ENCODE measurements at regions not wholly inside any gene's neighbourhood (a gene's known extent, or its start where the extent isn't known, plus 50 kb on each side); places are given as distances from the start of the nearest gene placed in this dataset.

DNA sequence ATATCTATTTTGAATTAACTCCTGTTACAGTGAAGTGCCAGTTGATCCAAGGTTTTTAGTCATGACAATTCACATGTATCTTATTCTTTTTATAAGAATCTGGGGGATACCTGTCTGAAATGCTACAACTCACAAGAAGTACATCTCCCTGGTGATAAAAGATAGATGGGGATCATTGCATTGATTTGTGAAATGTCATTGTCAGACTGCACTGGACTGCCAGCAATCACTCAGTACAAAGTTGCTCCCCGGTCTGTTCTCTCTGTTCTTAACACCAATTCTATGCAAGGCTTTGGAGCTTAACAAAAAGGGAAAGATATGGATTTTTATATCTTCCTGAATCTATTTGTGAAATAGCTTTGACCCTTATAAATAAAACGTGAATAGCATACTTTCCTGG lies 171.8 kb upstream of the PCSK5 start:
- Histone ChIP-seq H3K4me3 (ENCODE audit: low read length) (no peak overlapping the region), H3K4me2 (ENCODE audit: low read length) (no peak overlapping the region), H3K27me3 (ENCODE audit: low read depth, low read length) (no peaks in the 10 kb centered on the region), H3K4me1 (ENCODE audit: low read length) (no peaks in the 10 kb centered on the region), H3K27ac (ENCODE audit: low read length) (no peak overlapping the region), H3K36me3 (replicated peaks; ENCODE audit: low read depth, low read length) (no peaks in the 10 kb centered on the region), H3K9me3 (ENCODE audit: insufficient read depth, low read length) (no peaks in the 10 kb centered on the region), H3K9ac (ENCODE audit: low read length) (no peak overlapping the region), H2AFZ (ENCODE audit: low read depth, low read length) (no peak overlapping the region), H4K20me1 (ENCODE audit: insufficient read depth, low read length) (no peaks in the 10 kb centered on the region), H3K79me2 (ENCODE audit: low read length) (no peaks in the 10 kb centered on the region)
- TF ChIP-seq EZH2phosphoT487 (IDR thresholded peaks at IDR 0.05; ENCODE audit: low read depth), result no peak
- TF ChIP-seq, protein P1, sequence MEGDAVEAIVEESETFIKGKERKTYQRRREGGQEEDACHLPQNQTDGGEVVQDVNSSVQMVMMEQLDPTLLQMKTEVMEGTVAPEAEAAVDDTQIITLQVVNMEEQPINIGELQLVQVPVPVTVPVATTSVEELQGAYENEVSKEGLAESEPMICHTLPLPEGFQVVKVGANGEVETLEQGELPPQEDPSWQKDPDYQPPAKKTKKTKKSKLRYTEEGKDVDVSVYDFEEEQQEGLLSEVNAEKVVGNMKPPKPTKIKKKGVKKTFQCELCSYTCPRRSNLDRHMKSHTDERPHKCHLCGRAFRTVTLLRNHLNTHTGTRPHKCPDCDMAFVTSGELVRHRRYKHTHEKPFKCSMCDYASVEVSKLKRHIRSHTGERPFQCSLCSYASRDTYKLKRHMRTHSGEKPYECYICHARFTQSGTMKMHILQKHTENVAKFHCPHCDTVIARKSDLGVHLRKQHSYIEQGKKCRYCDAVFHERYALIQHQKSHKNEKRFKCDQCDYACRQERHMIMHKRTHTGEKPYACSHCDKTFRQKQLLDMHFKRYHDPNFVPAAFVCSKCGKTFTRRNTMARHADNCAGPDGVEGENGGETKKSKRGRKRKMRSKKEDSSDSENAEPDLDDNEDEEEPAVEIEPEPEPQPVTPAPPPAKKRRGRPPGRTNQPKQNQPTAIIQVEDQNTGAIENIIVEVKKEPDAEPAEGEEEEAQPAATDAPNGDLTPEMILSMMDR (IDR thresholded peaks at IDR 0.05; ENCODE audit: low read depth, low read length), result no peak

DNA sequence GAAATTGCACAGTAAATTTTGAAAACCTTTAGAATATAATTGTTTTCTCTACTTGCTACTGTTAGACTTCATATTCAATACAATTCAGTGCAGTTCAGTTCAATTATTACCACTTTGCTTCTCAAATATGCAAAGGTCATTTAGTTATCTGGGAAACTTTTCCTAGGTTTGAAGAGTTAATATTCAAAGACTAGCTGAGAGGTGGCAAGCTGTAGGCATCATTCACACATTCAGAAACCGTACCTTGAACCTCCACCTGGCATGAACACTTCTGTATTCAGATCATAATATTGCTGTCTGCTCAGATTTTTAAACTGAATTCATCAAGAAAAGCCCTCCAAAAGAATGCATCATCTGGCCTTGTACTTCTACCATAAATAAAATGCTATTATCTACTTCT lies 162.1 kb upstream of the PCSK5 start:
- no peak overlapping the region for H3K9ac ChIP-seq (ENCODE audit: low read length)
- no peaks in the 10 kb centered on the region for H3K9me3 ChIP-seq (ENCODE audit: insufficient read depth, low read length)
- no peaks in the 10 kb centered on the region for H3K27me3 ChIP-seq (ENCODE audit: low read depth, low read length)
- H3K27ac ChIP-seq (ENCODE audit: low read length), result no peak overlapping the region
- no peaks in the 10 kb centered on the region for H3K4me1 ChIP-seq (ENCODE audit: low read length)
- H3K4me3 ChIP-seq (ENCODE audit: low read length), result no peak overlapping the region
- no peaks in the 10 kb centered on the region for H4K20me1 ChIP-seq (ENCODE audit: insufficient read depth, low read length)
- H2AFZ ChIP-seq (ENCODE audit: low read depth, low read length), result no peak overlapping the region
- H3K4me2 ChIP-seq (ENCODE audit: low read length), result no peak overlapping the region
- H3K36me3 ChIP-seq (replicated peaks; ENCODE audit: low read depth, low read length), result no peaks in the 10 kb centered on the region
- H3K79me2 ChIP-seq (ENCODE audit: low read length), result no peaks in the 10 kb centered on the region
- TF ChIP-seq EZH2phosphoT487 (IDR thresholded peaks at IDR 0.05; ENCODE audit: low read depth), result no peak
- TF ChIP-seq, protein P1 (IDR thresholded peaks at IDR 0.05; ENCODE audit: low read depth, low read length), result no peak

DNA sequence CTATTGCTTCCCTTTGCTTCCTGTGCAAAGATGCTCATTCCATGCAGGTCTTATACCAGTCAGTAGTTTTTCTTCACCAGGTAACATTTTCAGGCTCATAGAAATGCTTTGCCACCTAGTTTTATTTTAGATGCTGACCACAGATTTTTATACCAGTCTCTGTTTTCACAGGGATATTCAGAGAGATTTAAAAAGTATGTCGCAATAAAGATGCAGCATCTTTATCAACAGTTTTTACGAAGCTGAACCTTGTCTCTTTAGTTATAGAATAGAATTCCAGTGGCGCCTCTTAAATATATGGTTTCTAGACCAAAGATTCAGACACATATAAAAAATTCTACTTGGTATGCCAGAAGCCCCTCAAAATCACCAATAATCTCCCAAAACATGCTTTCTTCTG lies 155.7 kb upstream of the PCSK5 start:
- H3K4me3 ChIP-seq (ENCODE audit: low read length), result no peak overlapping the region
- TF ChIP-seq, protein P1 (IDR thresholded peaks at IDR 0.05; ENCODE audit: low read depth, low read length), result no peak
- no peak for TF ChIP-seq EZH2phosphoT487 (IDR thresholded peaks at IDR 0.05; ENCODE audit: low read depth)
- no peaks in the 10 kb centered on the region for H4K20me1 ChIP-seq (ENCODE audit: insufficient read depth, low read length)
- H3K9me3 ChIP-seq (ENCODE audit: insufficient read depth, low read length), result no peaks in the 10 kb centered on the region
- no peaks in the 10 kb centered on the region for H3K27me3 ChIP-seq (ENCODE audit: low read depth, low read length)
- H3K36me3 ChIP-seq (replicated peaks; ENCODE audit: low read depth, low read length), result no peaks in the 10 kb centered on the region
- H3K79me2 ChIP-seq (ENCODE audit: low read length), result no peaks in the 10 kb centered on the region
- no peak overlapping the region for H3K27ac ChIP-seq (ENCODE audit: low read length)
- no peak overlapping the region for H3K4me2 ChIP-seq (ENCODE audit: low read length)
- H3K4me1 ChIP-seq (ENCODE audit: low read length), result no peaks in the 10 kb centered on the region
- H2AFZ ChIP-seq (ENCODE audit: low read depth, low read length), result no peak overlapping the region
- H3K9ac ChIP-seq (ENCODE audit: low read length), result no peak overlapping the region

DNA sequence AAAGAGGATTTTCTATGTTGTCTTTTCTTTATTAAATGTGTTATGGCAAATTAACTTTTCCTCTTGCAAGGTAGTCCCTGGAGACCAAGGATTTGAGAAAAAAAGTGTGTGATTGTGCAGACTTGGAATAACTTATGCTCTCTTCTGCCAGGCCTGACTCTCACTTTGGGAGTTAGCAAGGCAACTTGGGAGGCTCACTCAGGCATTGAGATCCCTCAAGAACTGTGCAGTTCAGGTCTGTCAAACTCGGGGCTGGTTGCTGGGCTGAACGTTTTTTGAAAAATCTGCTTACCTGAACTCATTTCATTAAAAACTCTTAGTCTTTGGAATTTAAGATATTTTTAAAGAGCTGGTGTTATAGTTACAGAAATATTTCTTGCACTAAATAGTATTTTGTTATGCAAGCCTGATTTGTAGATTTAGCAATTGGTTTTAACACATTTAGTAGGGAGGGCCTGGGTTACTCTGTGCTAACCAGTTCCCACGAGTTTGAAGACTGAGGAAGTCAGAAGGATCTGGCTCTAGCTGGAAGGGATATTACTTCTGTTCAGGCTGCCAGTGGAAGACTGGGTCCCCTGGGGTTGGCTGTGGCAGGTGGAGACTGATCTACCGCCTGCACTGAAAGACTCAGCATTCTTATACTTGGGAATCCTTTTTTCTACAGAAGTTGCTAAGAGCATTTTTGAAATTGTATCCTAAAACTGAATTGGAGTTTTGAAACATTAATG lies 150.4 kb upstream of the PCSK5 start:
- TF ChIP-seq EZH2phosphoT487 (IDR thresholded peaks at IDR 0.05; ENCODE audit: low read depth), result no peak
- Histone ChIP-seq H3K79me2 (ENCODE audit: low read length) (no peaks in the 10 kb centered on the region), H3K27ac (ENCODE audit: low read length) (no peak overlapping the region), H3K36me3 (replicated peaks; ENCODE audit: low read depth, low read length) (no peaks in the 10 kb centered on the region), H3K4me3 (ENCODE audit: low read length) (no peak overlapping the region), H3K4me1 (ENCODE audit: low read length) (no peaks in the 10 kb centered on the region), H3K27me3 (ENCODE audit: low read depth, low read length) (no peaks in the 10 kb centered on the region), H4K20me1 (ENCODE audit: insufficient read depth, low read length) (no peaks in the 10 kb centered on the region), H3K4me2 (ENCODE audit: low read length) (no peak overlapping the region), H2AFZ (ENCODE audit: low read depth, low read length) (no peak overlapping the region), H3K9ac (ENCODE audit: low read length) (no peak overlapping the region), H3K9me3 (ENCODE audit: insufficient read depth, low read length) (no peaks in the 10 kb centered on the region)

Data from OCI-LY3 (cell line).